ENCODE measurements at regions not wholly inside any gene's neighbourhood (a gene's known extent, or its start where the extent isn't known, plus 50 kb on each side); places are given as distances from the start of the nearest gene placed in this dataset.

DNA sequence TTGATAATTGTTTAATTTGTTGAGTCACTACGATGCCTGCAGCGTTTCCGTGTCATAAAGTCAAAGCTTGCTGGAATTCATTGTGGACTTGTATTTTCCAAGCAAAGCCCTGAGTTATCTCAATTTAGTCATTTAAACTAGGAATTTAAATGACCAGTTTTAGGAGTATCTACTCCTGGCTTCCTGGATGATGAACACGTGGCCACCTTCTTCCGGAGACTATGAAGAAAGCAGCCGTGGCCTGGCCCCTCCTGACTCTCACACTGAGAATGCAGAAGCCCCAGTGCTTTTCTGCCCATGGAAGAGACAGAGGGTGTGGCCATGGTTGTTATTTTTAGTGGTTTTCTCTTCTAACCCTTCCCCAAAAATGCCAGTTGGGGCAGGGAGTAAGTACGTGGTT, 250.7 kb upstream of the GATB start:
- TF ChIP-seq CTCF (IDR thresholded peaks at IDR 0.05; ENCODE audit: borderline replicate concordance, insufficient read depth, low read depth, low read length): no peak
- H3K4me3 ChIP-seq (ENCODE audit: low read depth, low read length): no peak overlapping the region

DNA sequence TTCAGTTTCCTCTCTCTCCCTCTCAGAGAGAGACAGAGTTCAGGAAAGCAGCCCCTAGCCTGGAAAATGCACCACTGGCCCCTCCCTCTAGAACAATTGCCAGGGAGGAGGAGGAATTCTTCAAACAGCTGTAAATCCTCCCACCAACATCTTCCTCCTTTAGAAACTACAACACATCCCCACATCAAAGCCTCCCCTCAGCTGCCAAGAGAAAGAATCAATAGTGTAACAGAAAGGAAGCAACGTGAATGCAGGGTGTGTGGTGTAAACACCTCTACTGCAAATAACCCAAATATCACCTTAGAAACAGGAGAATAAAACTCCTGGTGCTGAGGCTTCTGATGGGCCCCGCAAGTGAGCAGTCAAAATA, 249.9 kb upstream of the GATB start:
- TF ChIP-seq CTCF (IDR thresholded peaks at IDR 0.05; ENCODE audit: borderline replicate concordance, insufficient read depth, low read depth, low read length): no peak
- H3K4me3 ChIP-seq (ENCODE audit: low read depth, low read length): no peak overlapping the region

- TF ChIP-seq CTCF (IDR thresholded peaks at IDR 0.05; ENCODE audit: borderline replicate concordance, insufficient read depth, low read depth, low read length): no peak
- no peak overlapping the region for H3K4me3 ChIP-seq (ENCODE audit: low read depth, low read length)
These were observed 249.3 kb upstream of the GATB start for GRCh38 chr4:152009983-152010709.

DNA sequence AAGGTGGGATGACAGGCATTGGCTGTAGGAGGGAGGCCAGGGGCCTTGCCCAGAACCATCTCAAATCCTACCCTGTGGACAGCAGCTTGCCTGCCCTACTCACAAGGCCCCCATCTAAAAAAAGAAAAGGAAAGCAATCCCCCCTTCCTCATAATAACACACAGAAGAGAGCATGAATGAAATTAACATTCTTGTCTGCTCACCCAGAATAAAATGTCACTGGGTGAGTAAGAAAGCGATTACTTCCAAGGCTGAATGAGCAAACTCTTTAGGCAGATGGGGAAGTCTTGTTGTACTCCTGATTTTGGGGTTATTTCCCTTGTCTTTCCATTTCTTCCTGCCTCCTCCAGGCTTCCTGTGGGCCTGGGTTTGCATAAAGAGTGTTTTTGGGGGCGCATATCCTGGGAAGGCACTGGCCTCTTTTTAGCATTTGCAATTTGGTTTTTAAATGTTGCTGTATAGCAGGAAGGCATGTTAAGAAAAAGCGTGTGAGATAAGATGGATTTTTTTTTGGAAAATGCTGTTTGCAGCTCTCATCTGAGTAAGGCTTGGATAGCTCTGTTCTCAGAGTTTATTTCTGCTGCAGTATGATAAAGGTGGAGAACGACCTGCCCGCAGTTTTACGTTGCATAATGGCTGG, 248.3 kb upstream of the GATB start:
- H3K4me3 ChIP-seq (ENCODE audit: low read depth, low read length): no peak overlapping the region
- no peak for TF ChIP-seq CTCF (IDR thresholded peaks at IDR 0.05; ENCODE audit: borderline replicate concordance, insufficient read depth, low read depth, low read length)

- TF ChIP-seq CTCF (IDR thresholded peaks at IDR 0.05; ENCODE audit: borderline replicate concordance, insufficient read depth, low read depth, low read length): no peak
- H3K4me3 ChIP-seq (ENCODE audit: low read depth, low read length): no peak overlapping the region
These were observed 246.3 kb upstream of the GATB start for GRCh38 chr4:152007111-152007510.

- no peak for TF ChIP-seq CTCF (IDR thresholded peaks at IDR 0.05; ENCODE audit: borderline replicate concordance, insufficient read depth, low read depth, low read length)
These were observed 244.0 kb upstream of the GATB start for GRCh38 chr4:152004801-152005200.

GRCh38 chr4:152000518-152000917, 239.7 kb upstream of the GATB start:
- TF ChIP-seq CTCF (IDR thresholded peaks at IDR 0.05; ENCODE audit: borderline replicate concordance, insufficient read depth, low read depth, low read length): no peak
- H3K4me3 ChIP-seq (ENCODE audit: low read depth, low read length): no peak overlapping the region

More at GRCh38 chr4:152004801-152005200, 244.0 kb upstream of the GATB start:
- H3K4me3 ChIP-seq (ENCODE audit: low read depth, low read length): no peak overlapping the region

All from GM12875 (cell line).